D721Med (cell line): ENCODE measurements at regions not wholly inside any gene's neighbourhood (a gene's known extent, or its start where the extent isn't known, plus 50 kb on each side); places are given as distances from the start of the nearest gene placed in this dataset.
"Not testable (repeated sequence)": the region's sequence is repeated elsewhere in the genome, so short reads cannot be mapped to it uniquely, and the experiment has no call there.

Experiments
- DNase-seq: peaks from one replicate; pipeline ENCODE4 v3.0.0; 2011; ENCODE audit warnings: low spot score; ENCODE audit not compliant: insufficient read length
- FAIRE-seq: peaks from 2 replicates; lab custom pipeline; 2011; peaks lifted over from hg19 to GRCh38; lab: Jason Lieb, UNC
- CTCF ChIP-seq: IDR thresholded peaks from 2 replicates; pipeline ENCODE4 v1.5.1; 2012; ENCODE audit warnings: mild to moderate bottlenecking, control low read depth; ENCODE audit not compliant: insufficient read depth; ENCODE audit errors: missing control alignments

- DNase-seq (no peak), FAIRE-seq (no peak)
- TF ChIP-seq CTCF, result no peak
Measured at GRCh38 chr3:48084170-48084569, 68.0 kb upstream of the MAP4 start.

DNA sequence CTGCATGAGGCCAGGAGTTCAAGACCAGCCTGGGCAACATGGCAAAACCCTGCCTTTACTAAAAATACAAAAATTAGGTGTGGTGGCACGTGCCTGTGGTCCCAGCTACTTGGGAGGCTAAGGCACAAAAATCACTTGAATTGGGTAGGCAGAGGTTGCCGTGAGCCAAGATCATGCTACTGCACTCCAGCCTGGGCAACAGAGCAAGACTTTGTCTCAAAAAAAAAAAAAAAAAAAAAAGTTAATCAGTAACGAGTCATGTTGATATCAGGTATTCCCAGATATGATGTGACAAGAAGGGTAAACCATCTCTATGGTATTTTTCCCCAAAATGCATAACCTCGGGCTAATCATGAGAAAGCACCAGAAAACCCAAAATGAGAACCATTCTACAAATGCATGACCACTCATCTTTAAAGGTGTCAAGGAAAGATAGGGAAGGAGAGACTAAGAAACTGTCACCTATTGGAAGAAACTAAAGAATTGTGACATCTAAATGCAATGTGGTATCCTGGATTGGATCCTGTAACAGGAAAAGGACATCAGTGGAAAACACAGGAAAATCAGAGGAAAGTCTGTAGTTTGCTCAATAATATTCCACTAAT lies 66.5 kb upstream of the MAP4 start:
- DNase-seq (no peak), FAIRE-seq (no peak)
- TF ChIP-seq CTCF, result no peak

- no peak for TF ChIP-seq CTCF
- DNase-seq (no peak), FAIRE-seq (no peak)
Measured at GRCh38 chr3:48077815-48078214, 61.6 kb upstream of the MAP4 start.

- no peak for TF ChIP-seq CTCF
- no peak for DNase-seq
- FAIRE-seq, result no peak
Measured at GRCh38 chr3:48070030-48070429, 53.8 kb upstream of the MAP4 start.

GRCh38 chr3:48069339-48069738 lies 53.1 kb upstream of the MAP4 start:
- FAIRE-seq, result no peak
- no peak for TF ChIP-seq CTCF
- no peak for DNase-seq

- DNase-seq (no peak), FAIRE-seq (no peak)
- TF ChIP-seq CTCF, result no peak
Measured at GRCh38 chr3:48068886-48069285, 52.7 kb upstream of the MAP4 start.

GRCh38 chr3:48068320-48068719 lies 52.1 kb upstream of the MAP4 start:
- FAIRE-seq, DNase-seq: not testable (repeated sequence)

- DNase-seq, result no peak
- TF ChIP-seq CTCF, result no peak
- FAIRE-seq, result no peak
Measured at GRCh38 chr3:48067271-48067670, 51.1 kb upstream of the MAP4 start.
